NT2/D1 (cell line): ENCODE measurements at regions not wholly inside any gene's neighbourhood (a gene's known extent, or its start where the extent isn't known, plus 50 kb on each side); places are given as distances from the start of the nearest gene placed in this dataset.
"Not testable (repeated sequence)": the region's sequence is repeated elsewhere in the genome, so short reads cannot be mapped to it uniquely, and the experiment has no call there.

Experiments
- DNase-seq: peaks from one replicate; pipeline ENCODE4 v3.0.0-alpha.2; 2011; ENCODE audit warnings: low read depth, low spot score
- H3K27me3 ChIP-seq: 2 replicates; pipeline ENCODE4 v1.6.0; 2011; ENCODE audit warnings: mild to moderate bottlenecking; ENCODE audit not compliant: insufficient read length, insufficient read depth
- H3K36me3 ChIP-seq: 2 replicates; pipeline ENCODE4 v1.6.1; 2011; ENCODE audit warnings: mild to moderate bottlenecking, low read length, mixed read lengths; ENCODE audit not compliant: insufficient read depth, insufficient read length
- H3K4me1 ChIP-seq: 2 replicates; pipeline ENCODE4 v1.5.1; 2011; ENCODE audit not compliant: insufficient read depth, insufficient read length
- H3K4me3 ChIP-seq: 2 replicates; pipeline ENCODE4 v1.5.1; 2011; ENCODE audit warnings: low read depth; ENCODE audit not compliant: insufficient read length
- H3K9ac ChIP-seq: 2 replicates; pipeline ENCODE4 v1.6.0; 2011; ENCODE audit warnings: low read depth; ENCODE audit not compliant: insufficient read length
- H3K9me3 ChIP-seq: 2 replicates; pipeline ENCODE4 v1.5.1; 2011; ENCODE audit warnings: mild to moderate bottlenecking, low read length; ENCODE audit not compliant: insufficient read depth
- SUZ12 ChIP-seq: IDR thresholded peaks from 2 replicates; pipeline ENCODE4 v1.6.1; 2011; ENCODE audit not compliant: insufficient read length, insufficient read depth; ENCODE audit errors: extremely low read depth
- YY1 ChIP-seq: IDR thresholded peaks from 2 replicates; pipeline ENCODE4 v1.6.1; 2011; ENCODE audit not compliant: insufficient read length, insufficient read depth
- ZNF274 ChIP-seq: IDR thresholded peaks from 2 replicates; pipeline ENCODE4 v1.6.1; 2011; ENCODE audit warnings: mild to moderate bottlenecking, low read depth, low read length

DNA sequence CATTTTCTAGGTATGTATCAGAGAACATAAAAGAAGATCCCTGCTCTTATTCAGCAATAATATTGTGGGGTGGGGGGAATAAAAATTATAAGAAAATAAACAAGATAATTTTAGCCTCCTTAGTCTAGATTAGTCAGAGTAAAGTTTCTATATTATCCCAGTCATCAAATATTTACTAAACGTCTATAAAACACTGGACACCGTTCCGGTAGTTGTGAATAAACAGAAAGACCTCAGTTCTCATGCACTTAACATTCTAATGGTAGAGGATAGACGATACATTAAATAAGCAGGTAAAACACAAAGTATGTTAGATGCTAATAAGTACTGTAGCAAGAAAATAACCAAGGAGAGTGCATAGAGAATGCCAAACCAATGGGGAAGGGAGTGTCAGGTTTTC is 425.0 kb downstream of the GBE1 start:
- no peak overlapping the region for H3K9ac ChIP-seq
- TF ChIP-seq YY1, result no peak
- no peak for TF ChIP-seq ZNF274
- TF ChIP-seq SUZ12, result no peak
- no peaks in the 10 kb centered on the region for H3K4me1 ChIP-seq
- H3K4me3 ChIP-seq, result no peak overlapping the region
- no peaks in the 10 kb centered on the region for H3K27me3 ChIP-seq
- no peaks in the 10 kb centered on the region for H3K36me3 ChIP-seq
- DNase-seq, result no peak
- H3K9me3 ChIP-seq, result no peaks in the 10 kb centered on the region

DNA sequence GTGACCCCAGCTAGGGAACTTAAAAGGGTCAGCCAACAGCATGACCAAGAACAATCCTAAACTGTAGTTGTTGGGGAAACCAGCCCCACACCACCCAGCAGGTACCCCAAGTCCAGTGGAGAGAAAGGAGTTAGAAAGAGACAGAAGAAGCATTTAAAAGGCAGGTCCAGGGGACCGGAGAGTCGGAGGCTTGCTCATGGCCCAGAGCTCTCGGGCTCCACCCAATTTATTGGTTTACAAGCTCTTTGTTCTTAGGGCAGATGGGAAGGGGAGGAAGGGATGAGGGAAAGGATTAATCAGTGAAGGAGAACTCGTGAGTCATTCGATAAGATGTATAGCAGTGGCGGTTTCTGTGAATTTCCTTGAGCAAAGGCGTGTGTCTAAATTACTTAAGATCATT is 431.6 kb downstream of the GBE1 start:
- not testable (repeated sequence) for H3K4me3 ChIP-seq, H3K36me3 ChIP-seq, H3K27me3 ChIP-seq, H3K4me1 ChIP-seq, DNase-seq, H3K9ac ChIP-seq, H3K9me3 ChIP-seq

DNA sequence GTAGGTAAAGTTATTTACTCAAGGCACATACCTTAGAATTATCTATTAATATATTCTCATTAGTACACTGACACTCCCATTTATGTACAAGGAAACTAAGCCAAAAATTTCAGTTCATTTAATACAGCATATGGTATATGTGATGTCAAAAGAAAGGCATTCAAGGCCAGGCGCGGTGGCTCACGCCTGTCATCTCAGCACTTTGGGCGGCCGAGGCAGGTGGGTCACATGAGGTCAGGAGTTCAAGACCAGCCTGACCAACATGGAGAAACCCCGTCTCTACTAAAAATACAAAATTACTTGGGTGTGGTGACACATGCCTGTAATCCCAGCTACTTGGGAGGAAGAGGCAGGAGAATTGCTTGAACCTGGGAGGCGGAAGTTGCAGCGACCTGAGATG is 435.2 kb downstream of the GBE1 start:
- Histone ChIP-seq H3K9me3 (no peaks in the 10 kb centered on the region), H3K4me3 (no peak overlapping the region), H3K4me1 (no peaks in the 10 kb centered on the region), H3K36me3 (no peaks in the 10 kb centered on the region), H3K27me3 (no peaks in the 10 kb centered on the region), H3K9ac (no peak overlapping the region)
- no peak for DNase-seq
- TF ChIP-seq ZNF274, result no peak
- TF ChIP-seq YY1, result no peak
- TF ChIP-seq SUZ12, result no peak

DNA sequence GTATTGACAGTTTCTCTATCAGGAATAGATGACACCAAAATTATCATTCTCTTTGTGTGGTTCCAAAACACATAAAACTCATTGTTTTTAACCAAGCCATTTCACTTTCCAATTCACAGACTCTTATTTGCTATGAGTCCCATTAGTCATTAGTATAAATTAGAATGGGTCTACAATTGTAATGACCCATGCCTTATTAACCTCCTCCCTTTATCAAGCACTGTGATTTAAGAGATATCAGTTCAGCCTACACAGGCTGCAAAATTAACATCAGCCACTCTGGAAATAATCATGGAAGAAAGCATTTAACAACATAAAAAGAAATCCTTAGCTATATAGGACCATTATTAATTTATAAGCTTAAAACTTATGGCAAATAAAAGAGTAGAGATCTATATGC is 440.6 kb downstream of the GBE1 start:
- no peaks in the 10 kb centered on the region for H3K4me1 ChIP-seq
- H3K4me3 ChIP-seq, result no peak overlapping the region
- H3K36me3 ChIP-seq, result no peaks in the 10 kb centered on the region
- no peak overlapping the region for H3K9ac ChIP-seq
- no peaks in the 10 kb centered on the region for H3K9me3 ChIP-seq
- DNase-seq, result no peak
- TF ChIP-seq ZNF274, result no peak
- TF ChIP-seq YY1, result no peak
- no peak for TF ChIP-seq SUZ12
- no peaks in the 10 kb centered on the region for H3K27me3 ChIP-seq

DNA sequence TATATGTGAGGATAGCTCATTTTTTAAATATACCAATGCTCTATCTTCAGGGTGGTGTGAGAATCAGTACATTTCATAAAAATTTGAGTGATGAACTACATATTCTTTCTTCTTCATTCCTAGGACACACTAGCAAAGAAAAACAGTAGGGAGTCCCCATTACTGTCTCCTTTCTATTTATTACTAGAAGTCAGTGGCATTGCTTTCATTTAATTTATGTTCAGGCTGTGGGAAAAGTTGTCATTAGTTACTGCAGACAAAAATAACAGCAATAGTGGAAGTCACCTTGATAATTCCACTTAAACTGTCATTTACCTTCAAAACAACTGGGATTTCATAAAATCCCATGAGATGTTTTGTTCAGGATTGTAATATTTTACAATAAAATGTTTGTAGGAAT is 446.4 kb downstream of the GBE1 start:
- TF ChIP-seq YY1, result no peak
- TF ChIP-seq ZNF274, result no peak
- no peak for TF ChIP-seq SUZ12
- Histone ChIP-seq H3K27me3 (no peaks in the 10 kb centered on the region), H3K9me3 (no peaks in the 10 kb centered on the region), H3K9ac (no peak overlapping the region), H3K36me3 (no peaks in the 10 kb centered on the region), H3K4me3 (no peak overlapping the region), H3K4me1 (no peaks in the 10 kb centered on the region)
- DNase-seq, result no peak

DNA sequence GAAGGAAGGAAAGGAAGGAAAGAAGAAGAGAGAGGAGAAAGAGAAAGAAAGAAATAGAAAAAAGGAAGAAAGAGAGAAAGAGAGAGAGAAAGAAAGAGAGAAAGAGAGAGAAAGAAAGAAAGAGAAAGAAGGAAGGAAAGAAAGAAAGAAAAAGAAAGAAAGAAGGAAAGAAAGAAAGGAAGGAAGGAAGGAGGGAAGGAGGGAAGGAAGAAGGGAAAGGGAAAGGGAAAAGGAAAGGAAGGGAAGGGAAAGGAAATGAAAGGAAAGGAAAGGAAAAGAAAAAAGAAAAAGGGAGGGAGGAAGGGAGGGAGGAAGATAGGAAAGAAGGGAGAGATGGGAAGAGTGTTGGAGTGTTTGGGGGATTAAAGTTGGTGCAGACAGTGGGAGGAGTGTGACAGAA is 450.1 kb downstream of the GBE1 start:
- Histone ChIP-seq H3K4me1 (no peaks in the 10 kb centered on the region), H3K4me3 (no peak overlapping the region), H3K36me3 (no peaks in the 10 kb centered on the region), H3K9me3 (no peaks in the 10 kb centered on the region), H3K27me3 (no peaks in the 10 kb centered on the region), H3K9ac (no peak overlapping the region)
- DNase-seq, result no peak
- TF ChIP-seq SUZ12 (no peak), YY1 (no peak), ZNF274 (no peak)

DNA sequence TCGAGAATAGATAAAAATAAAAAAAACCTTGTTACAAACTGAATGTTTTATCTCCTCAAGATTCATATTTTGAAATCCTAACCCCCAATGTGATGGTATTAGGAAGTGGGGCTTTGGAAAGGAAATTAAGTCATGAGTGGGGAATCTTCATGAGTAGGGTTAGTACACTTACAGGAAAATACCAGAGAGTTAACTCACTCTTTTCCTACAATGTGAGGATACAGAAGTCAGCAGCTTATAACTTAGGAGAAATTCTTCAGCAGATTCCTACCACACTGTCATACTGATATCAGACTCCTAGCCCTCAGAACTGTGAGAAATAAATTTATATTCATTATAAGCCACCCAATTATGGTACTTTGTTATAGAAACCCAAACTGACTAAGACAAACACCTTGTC is 453.1 kb downstream of the GBE1 start:
- DNase-seq, result no peak
- H3K9me3 ChIP-seq, result no peaks in the 10 kb centered on the region
- no peaks in the 10 kb centered on the region for H3K4me1 ChIP-seq
- H3K4me3 ChIP-seq, result no peak overlapping the region
- no peaks in the 10 kb centered on the region for H3K27me3 ChIP-seq
- H3K9ac ChIP-seq, result no peak overlapping the region
- no peaks in the 10 kb centered on the region for H3K36me3 ChIP-seq
- no peak for TF ChIP-seq SUZ12
- no peak for TF ChIP-seq YY1
- no peak for TF ChIP-seq ZNF274

DNA sequence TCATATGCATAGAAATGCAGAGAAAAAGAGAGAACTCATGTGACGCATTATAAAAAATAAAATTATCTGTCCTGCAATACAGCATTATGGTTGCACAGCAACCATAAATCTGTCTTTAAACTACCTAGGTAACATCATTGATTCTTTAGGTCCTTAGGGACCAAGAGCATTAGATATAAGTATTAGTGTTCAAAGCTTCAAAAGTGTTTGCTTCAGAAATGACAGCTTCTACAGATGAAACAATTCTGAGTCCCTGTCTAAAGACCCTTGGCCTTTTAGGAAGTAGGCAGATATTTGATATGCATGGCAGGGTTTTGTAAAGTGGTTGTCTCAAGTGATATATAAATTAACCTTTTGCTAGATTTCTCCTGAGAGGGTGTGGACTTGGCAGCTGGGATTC is 454.2 kb downstream of the GBE1 start:
- Histone ChIP-seq H3K27me3 (no peaks in the 10 kb centered on the region), H3K36me3 (no peaks in the 10 kb centered on the region), H3K9me3 (no peaks in the 10 kb centered on the region), H3K4me3 (no peak overlapping the region), H3K4me1 (no peaks in the 10 kb centered on the region), H3K9ac (no peak overlapping the region)
- no peak for DNase-seq
- no peak for TF ChIP-seq ZNF274
- no peak for TF ChIP-seq YY1
- no peak for TF ChIP-seq SUZ12
